HepG2 (cell line): ENCODE measurements at regions not wholly inside any gene's neighbourhood (a gene's known extent, or its start where the extent isn't known, plus 50 kb on each side); places are given as distances from the start of the nearest gene placed in this dataset.
"Not testable (repeated sequence)": the region's sequence is repeated elsewhere in the genome, so short reads cannot be mapped to it uniquely, and the experiment has no call there.

ENCODE experiments used
- CREB1 ChIP-seq, 2 experiments: fragments of 450-650 bp in 1 of 2; IDR thresholded peaks; 2 replicates each; pipeline ENCODE4 v1.6.1; 2016 to 2017; ENCODE audit warnings: control low read depth in 1 of 2, mild to moderate bottlenecking in 1 of 2, missing compliant biosample characterization in 1 of 2, missing genetic modification characterization in 1 of 2
- FOXK2 ChIP-seq: fragments of 450-650 bp; IDR thresholded peaks from 2 replicates; pipeline ENCODE4 v1.6.1; 2016
- HNRNPLL ChIP-seq: fragments of 200-400 bp; formaldehyde crosslinking; IDR thresholded peaks from 2 replicates; pipeline ENCODE4 v1.6.1; 2017; ENCODE audit warnings: mild to moderate bottlenecking, low read depth, low read length; ENCODE audit not compliant: poor library complexity, severe bottlenecking
- KDM6A ChIP-seq: IDR thresholded peaks from 2 replicates; pipeline ENCODE4 v1.6.1; 2016; ENCODE audit warnings: low read depth
- MTA1 ChIP-seq: sonication (generic); formaldehyde crosslinking; IDR thresholded peaks from 2 replicates; pipeline ENCODE4 v1.4.0; 2020; ENCODE audit warnings: missing genetic modification reagents, mild to moderate bottlenecking, borderline replicate concordance
- POLR2A ChIP-seq, 2 experiments: IDR thresholded peaks; 2 replicates each; pipeline ENCODE4 v1.6.1; 2011; ENCODE audit warnings: low read depth in 2 of 2, low read length in 2 of 2, mild to moderate bottlenecking in 1 of 2, moderate library complexity in 1 of 2; ENCODE audit not compliant: insufficient read depth in 1 of 2
- SMARCE1 ChIP-seq: fragments of 450-650 bp; IDR thresholded peaks from 2 replicates; pipeline ENCODE4 v1.6.1; 2017; ENCODE audit warnings: borderline replicate concordance
- ZFP62 ChIP-seq: sonication (generic); formaldehyde crosslinking; IDR thresholded peaks from 2 replicates; pipeline ENCODE4 v1.4.0; 2020; ENCODE audit warnings: missing genetic modification reagents
- ZNF12 ChIP-seq: sonication (generic); formaldehyde crosslinking; IDR thresholded peaks from 2 replicates; pipeline ENCODE4 v1.5.0; 2020; ENCODE audit warnings: missing genetic modification reagents
- ZNF33B ChIP-seq: sonication (generic); formaldehyde crosslinking; IDR thresholded peaks from 2 replicates; pipeline ENCODE4 v1.5.1; 2020; ENCODE audit warnings: mild to moderate bottlenecking, missing genetic modification reagents
- TF ChIP-seq, protein P1 (sequence below): sonication (generic); formaldehyde crosslinking; IDR thresholded peaks from 2 replicates; pipeline ENCODE4 v1.9.0; 2022; ENCODE audit warnings: missing genetic modification reagents, mild to moderate bottlenecking, borderline replicate concordance
- TF ChIP-seq, protein P2 (sequence below): sonication (generic); formaldehyde crosslinking; IDR thresholded peaks from 2 replicates; pipeline ENCODE4 v1.4.0; 2020; ENCODE audit warnings: missing genetic modification reagents
- TF ChIP-seq, protein P3 (sequence below): sonication (generic); formaldehyde crosslinking; IDR thresholded peaks from 2 replicates; pipeline ENCODE4 v1.8.1; 2023; ENCODE audit warnings: mild to moderate bottlenecking, inconsistent platforms, moderate library complexity, missing genetic modification reagents, borderline replicate concordance
- TF ChIP-seq, protein P4 (sequence below): sonication (generic); formaldehyde crosslinking; IDR thresholded peaks from 2 replicates; pipeline ENCODE4 v1.5.0; 2020; ENCODE audit warnings: mild to moderate bottlenecking, missing genetic modification reagents, moderate library complexity

DNA sequence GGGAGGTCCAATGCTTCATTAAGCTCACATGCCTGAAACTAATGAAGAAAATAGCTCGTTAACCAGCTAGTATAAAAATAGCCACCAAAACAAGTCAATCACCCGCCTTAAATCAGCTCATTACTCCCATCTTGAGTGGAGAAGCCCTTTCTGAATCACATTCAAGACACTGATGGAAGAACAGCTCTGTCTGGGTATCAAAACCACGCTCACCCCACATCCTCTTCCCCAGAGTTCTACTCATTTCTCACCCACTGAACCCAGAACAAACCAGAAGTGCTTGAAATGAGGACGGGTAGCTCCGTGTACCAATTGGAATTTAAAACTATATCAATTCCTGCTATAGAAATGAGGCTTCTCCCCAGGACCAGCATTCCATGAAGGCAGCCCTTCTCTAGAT lies 120.8 kb upstream of the CCZ1B start:
- TF ChIP-seq, protein P1, sequence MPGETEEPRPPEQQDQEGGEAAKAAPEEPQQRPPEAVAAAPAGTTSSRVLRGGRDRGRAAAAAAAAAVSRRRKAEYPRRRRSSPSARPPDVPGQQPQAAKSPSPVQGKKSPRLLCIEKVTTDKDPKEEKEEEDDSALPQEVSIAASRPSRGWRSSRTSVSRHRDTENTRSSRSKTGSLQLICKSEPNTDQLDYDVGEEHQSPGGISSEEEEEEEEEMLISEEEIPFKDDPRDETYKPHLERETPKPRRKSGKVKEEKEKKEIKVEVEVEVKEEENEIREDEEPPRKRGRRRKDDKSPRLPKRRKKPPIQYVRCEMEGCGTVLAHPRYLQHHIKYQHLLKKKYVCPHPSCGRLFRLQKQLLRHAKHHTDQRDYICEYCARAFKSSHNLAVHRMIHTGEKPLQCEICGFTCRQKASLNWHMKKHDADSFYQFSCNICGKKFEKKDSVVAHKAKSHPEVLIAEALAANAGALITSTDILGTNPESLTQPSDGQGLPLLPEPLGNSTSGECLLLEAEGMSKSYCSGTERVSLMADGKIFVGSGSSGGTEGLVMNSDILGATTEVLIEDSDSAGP (CRISPR knock-in tag) = not testable (repeated sequence)
- TF ChIP-seq SMARCE1; HNRNPLL; POLR2A (IDR thresholded peaks at IDR 0.05; ENCODE audit: insufficient read depth in 1 of 2, low read depth in 2 of 2, low read length in 2 of 2); CREB1 (IDR thresholded peaks at IDR 0.05); CREB1 (CRISPR knock-in tag; IDR thresholded peaks at IDR 0.05); KDM6A (CRISPR knock-in tag); ZNF33B (CRISPR knock-in tag); ZNF12 (CRISPR knock-in tag); FOXK2; ZFP62; MTA1: not testable (repeated sequence)
- TF ChIP-seq, protein P2, sequence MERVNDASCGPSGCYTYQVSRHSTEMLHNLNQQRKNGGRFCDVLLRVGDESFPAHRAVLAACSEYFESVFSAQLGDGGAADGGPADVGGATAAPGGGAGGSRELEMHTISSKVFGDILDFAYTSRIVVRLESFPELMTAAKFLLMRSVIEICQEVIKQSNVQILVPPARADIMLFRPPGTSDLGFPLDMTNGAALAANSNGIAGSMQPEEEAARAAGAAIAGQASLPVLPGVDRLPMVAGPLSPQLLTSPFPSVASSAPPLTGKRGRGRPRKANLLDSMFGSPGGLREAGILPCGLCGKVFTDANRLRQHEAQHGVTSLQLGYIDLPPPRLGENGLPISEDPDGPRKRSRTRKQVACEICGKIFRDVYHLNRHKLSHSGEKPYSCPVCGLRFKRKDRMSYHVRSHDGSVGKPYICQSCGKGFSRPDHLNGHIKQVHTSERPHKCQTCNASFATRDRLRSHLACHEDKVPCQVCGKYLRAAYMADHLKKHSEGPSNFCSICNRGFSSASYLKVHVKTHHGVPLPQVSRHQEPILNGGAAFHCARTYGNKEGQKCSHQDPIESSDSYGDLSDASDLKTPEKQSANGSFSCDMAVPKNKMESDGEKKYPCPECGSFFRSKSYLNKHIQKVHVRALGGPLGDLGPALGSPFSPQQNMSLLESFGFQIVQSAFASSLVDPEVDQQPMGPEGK = not testable (repeated sequence)
- TF ChIP-seq, protein P3, sequence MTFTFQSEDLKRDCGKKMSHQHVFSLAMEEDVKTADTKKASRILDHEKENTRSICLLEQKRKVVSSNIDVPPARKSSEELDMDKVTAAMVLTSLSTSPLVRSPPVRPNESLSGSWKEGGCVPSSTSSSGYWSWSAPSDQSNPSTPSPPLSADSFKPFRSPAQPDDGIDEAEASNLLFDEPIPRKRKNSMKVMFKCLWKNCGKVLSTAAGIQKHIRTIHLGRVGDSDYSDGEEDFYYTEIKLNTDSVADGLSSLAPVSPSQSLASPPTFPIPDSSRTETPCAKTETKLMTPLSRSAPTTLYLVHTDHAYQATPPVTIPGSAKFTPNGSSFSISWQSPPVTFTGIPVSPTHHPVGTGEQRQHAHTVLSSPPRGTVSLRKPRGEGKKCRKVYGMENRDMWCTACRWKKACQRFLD (CRISPR knock-in tag) = not testable (repeated sequence)
- TF ChIP-seq, protein P4, sequence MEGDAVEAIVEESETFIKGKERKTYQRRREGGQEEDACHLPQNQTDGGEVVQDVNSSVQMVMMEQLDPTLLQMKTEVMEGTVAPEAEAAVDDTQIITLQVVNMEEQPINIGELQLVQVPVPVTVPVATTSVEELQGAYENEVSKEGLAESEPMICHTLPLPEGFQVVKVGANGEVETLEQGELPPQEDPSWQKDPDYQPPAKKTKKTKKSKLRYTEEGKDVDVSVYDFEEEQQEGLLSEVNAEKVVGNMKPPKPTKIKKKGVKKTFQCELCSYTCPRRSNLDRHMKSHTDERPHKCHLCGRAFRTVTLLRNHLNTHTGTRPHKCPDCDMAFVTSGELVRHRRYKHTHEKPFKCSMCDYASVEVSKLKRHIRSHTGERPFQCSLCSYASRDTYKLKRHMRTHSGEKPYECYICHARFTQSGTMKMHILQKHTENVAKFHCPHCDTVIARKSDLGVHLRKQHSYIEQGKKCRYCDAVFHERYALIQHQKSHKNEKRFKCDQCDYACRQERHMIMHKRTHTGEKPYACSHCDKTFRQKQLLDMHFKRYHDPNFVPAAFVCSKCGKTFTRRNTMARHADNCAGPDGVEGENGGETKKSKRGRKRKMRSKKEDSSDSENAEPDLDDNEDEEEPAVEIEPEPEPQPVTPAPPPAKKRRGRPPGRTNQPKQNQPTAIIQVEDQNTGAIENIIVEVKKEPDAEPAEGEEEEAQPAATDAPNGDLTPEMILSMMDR = not testable (repeated sequence)
